GM19023 (cell line): ENCODE measurements at regions not wholly inside any gene's neighbourhood (a gene's known extent, or its start where the extent isn't known, plus 50 kb on each side); places are given as distances from the start of the nearest gene placed in this dataset.

Experiments
- ATAC-seq: cut with Tn5 transposase; IDR thresholded peaks from one replicate; pipeline ENCODE4 v1.9.1; 2021; ENCODE audit warnings: mild to moderate bottlenecking, moderate library complexity; ENCODE audit not compliant: unreplicated experiment

DNA sequence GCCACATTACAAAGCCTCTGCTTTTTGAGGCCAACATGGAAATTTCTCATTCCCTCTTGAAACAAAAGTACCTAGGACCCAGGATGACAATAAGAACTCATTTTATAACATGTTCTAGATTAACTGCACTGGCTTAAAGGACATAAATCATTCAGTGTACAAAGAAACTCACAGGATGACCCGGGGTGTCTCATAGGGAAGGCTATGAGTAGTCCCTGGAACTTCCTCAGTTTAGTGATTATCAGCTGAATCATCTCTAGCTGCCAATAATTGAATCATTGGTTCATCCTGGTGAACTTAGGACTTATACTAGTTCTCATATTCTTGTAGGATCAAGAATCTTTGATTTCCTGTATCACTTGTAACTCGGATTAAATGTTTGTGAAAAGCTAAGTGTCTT, 95.8 kb upstream of the WDR1 start:
- no peak for ATAC-seq

DNA sequence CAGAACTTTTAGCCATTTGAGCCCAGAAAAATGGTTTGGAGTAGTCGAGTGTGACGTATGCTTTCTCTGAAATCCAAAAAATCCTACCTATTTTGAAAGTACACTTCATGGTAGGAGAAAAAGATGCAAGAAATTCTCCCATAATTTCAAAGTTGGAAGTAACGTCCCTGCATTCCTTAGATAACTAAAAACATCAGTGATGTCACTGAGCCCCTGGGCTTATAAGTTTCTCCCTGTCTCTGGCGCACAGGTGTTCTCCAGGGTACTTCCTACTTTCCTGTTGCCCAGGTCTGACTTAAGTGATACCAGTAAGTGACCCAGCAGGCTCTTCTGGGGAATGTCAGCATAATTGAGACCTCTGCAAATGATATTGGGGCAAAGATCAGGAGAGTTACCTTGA, 90.5 kb upstream of the WDR1 start:
- ATAC-seq: no peak

DNA sequence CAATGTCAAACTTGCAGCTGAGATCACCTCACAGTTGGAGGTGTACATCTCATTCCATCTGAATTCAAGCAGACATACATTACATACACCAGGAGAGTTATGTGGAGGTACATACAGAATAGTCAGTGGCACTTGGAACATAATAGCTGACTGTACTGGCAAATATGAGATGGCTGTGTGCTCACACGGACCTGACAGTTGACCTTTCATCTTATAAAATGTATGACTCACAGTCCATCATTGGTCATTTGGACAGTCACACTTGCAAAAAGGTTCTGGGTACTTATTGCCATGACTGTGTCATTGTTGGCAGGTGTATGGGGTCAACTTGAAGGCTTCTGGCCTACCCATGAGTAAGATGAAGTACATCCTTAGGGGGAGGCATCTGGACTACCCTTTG, 88.6 kb upstream of the WDR1 start:
- no peak for ATAC-seq

DNA sequence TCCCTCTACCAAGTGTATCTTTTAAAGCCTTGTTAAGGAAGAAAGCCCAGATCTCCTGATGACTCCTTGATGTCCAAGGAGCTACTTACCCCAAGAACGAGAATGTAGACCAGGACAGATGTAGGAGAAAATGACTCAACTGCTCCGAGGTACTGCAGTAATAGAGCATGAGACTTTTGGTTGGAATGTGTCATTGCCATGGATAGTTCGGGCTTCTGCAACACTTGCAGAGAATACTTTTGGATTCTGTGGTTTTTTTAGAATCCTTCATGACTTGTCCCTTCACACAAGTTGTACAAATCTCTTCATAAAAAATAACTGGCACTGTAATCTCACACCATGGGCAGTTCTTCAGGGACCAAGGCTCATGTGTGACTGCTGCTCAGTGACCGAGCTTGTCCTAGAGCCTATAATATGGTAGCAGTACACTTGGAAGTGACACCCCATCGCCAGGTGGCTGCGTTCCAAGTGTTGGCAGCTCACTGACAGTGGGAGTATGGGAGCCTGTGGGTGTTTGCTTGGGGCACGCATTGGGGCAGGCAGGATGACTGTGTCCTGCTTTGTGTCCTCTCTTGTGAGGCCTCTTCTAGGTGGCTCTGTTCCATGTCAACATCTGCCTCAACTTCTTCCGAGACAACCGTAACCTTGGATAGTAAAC, 87.9 kb upstream of the WDR1 start:
- no peak for ATAC-seq

DNA sequence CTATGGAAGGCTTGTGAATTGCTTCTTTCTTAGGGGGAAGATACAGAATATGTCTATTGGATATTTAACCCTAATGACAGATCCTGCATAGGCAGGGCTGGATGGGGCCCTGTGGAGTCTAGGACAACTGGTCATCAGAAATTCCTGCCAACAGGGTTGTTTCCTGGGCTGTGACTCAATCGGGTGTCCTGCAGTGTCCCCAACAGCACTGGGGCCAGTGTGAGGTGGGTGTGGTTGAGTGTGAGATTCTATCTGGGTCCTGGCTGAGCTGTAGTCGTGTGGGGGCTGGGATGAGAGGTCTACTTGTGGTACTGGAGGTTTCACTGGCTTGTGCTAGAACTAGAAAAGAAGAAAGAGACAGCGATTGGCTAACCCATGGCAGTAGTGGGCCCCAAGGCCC, 87.3 kb upstream of the WDR1 start:
- no peak for ATAC-seq

DNA sequence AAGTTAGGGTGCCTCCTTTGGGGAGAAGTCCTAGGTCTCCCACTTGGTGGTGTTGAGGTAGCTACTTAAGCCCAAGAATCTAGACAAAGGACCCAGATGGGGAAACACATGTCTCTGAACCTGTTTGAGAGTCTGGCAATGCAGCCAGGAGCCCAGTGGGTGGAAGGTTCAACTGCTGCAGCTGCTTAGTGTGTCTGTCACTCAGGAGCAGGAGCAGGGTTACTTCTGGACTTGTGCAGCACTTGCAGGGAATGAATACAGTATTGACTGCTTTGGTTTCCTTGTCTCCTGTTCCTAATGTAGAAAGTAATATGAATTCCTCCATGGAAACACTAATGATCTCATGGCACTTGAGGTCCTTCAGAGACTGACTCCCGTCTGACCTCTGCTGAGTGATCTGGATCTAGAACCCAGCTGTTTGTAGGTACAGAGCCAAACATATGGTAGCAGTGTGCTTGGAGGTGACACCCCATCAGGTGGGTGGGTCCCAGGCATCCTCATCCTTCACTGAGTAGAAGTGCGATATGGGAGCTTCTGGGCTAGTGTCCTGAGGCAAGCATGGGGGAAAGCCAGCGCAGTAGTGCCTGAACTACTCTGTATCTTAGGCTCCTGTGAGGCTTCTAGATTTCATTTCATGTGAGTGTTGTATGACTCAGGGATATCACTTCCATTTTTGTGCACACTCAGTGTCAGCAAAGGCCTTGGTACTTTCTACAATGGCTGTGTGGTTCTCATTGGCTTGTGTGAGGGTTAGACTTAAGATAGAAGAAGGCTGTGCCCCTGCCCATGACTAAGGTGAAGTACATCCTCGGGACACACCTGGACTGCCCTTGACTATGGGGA, 85.0 kb upstream of the WDR1 start:
- ATAC-seq: no peak

DNA sequence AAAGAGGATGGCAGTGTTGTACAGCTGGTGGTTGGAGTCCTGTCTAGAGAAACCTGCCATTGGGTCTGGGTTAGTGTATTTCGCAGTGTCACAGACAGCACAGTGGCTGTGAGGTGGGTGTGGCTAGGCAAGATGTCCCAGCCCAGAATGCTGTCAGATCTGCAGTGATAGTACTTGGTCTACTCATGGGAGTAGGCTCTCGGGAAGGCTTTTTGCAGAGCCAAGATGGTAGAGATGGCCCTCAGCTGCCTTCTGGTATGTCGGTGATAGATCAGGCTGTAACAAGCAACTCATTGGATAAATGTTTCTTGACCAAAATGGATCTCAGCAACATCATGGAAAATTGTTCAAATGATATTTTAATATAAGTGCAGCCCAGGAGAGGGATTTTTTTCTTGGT, 84.3 kb upstream of the WDR1 start:
- ATAC-seq: no peak

DNA sequence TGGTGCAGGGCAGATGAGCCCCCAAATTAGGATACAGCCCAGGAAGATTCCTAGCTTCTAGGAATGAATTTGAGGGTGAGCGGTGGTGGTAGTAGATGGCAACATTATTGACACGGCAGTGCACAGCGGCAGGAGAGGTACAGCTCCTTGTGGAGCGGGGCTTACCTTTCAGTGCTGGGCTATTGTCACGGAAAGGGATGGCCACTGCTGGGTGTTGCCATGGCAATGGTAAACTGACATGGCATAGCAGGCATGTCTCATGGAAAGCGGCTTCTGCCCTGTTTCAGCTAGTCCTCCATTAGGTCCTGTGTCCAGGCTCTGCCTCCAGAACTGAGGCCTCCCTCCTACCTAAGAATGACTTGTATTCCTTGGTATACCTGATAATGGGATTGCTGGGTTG, 81.8 kb upstream of the WDR1 start:
- no peak for ATAC-seq

DNA sequence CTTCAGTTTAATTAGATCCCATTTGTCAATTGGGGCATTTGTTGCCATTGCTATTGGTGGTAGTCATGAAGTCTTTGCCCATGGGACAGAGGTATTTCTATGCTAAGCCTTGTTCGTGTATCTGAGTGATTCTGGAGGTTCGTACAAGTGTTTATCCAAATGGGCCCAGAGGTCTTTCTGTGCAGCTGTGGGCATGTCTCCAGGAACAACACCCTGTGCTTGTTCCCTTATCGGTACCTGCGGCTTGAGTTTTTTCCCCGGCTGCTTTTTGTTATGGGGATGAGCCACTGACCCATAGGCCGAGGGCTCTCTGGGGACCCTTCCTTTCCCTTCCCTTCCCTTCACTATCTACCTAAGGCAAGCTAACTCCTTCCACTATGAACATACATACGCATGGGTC, 81.4 kb upstream of the WDR1 start:
- no peak for ATAC-seq

DNA sequence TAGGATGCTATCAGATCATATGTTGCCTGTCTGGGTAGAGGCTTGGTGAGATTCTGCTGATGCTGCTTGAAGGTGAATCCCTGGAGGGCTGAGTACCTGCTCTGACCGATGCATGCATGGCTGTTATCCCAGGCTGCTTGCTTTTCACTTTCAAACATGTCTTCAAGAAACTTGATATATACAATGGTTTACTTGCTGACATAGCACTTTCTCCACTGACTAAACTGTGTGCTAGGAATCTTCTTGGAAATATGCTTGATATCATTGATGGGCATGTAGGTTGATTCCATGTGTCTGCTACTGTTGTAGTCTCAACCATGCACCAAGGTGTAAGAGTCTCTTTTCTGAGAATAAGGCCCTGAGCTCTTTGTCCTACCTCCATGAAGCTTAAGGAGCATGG, 79.6 kb upstream of the WDR1 start:
- no peak for ATAC-seq

DNA sequence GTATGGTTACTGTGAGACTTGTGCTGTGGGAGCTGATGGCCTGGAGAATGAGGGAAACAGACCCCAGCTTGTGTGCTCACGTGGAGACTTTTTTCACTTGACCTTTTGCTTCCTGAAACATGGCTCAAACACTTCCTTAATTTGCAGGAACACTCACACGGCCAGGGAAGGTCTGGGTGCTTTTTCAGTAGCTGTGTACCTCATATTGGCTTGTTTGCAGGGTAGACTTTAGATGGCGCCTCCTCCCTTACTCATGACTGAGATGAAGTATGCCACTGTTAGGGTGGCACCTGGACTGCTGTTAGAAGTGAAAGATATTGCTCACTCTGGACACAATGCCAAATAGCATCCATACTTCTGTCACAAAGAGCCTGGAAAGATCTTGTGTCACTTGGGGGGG, 75.7 kb upstream of the WDR1 start:
- ATAC-seq: no peak

DNA sequence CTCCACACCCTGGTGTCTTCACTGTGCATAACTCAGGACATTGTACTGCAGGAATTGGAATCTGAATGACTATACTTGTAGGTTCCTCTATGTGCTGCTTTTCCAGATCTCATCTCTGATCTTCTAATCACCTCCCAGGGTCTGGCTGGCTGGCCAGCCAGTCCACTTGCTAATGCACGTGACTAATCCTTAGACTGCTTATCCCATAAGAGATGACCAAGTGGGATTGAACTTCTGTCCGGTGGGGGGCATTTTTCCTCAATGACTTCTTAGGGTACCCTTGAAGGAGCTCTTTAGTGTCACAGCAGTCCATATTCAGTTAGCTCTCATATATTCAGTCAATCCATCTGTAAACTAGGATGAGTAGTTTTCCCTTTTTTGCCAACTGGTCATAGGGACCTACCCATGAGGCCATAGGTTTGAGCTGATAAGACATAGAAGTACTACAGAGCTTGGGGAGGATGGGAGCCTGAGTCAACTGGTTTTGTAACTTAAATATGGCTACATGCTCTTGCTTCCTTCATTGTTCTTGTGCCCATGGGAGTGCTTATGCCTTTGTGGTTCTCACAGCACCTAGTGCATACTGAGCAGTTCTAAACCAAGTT, 71.9 kb upstream of the WDR1 start:
- no peak for ATAC-seq

DNA sequence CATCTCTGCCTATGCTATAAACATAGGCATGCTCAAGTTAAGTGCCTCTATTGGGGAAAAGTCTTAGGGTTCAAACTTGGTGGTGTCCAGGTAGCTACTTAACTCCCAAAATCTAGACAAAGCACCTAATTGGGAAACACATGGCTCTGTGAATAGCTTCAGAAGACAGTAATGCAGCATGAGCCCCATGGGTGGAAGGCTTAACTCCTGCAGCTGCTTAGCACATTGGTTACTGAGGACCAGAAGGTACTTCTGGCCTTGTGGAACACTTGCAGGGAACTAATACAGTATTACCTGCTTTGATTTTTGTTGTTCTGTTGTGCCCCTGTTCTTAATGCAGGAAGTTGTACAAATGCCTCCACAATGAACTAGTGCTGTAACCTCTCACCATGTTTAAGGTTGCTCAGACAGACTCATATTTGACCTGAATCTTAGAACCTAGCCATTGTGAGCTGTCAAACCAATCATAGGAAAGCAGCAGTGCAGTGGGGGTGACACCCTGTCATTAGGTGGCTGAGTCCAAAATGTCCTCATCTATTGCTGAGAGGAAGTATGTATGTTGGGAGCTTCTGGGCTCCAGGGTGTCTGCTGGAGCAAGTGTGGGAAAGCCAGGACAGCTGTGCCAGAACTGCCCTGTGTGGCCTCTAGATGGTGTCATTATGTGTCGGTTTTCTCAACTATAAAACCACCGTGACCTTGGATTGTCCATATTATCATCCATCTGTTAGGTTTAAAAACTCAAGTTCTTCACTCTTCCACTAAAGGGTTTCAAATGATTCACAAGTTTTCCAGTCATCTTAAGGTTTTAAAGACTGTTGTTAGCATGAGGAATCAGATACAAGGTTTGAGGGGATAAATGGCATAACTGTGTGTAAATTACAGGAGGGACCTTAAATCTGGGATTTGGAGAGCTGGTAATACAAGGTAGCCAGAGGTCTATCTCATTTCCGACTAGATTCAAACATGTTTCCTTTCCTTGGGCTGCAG, 69.9 kb upstream of the WDR1 start:
- no peak for ATAC-seq

DNA sequence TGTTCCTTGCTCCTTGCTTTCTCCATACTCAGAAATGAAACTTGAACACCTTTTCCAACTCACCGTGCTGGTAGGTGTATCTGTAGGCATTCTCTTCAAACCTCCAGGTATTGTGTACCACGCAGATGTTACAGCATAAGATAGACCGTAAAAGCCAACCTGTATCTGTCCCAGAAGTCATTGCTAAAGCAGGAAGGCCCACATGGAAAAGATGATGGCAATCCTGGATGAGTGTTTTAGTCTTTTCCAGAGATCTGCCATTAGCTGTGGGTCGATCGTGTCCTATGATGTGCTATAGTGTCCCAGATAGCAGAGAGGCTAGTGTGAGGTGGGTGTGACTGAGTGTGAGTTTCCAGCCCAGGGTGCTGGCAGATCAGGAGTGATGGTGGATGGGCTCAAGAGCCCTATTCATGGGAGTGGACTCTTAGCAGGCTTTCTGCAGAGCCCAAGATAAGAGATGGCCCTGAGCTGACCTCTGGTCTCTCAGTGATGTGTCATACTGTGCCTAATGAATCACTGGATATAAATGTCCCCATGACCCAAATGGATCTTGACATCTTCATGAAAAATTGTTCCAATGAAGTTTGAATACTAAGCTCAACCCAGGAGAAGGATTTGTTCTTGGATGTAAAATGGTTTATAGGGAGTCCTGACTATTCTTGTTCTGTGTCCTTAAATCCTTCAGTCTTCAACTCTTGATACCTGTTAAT, 69.1 kb upstream of the WDR1 start:
- no peak for ATAC-seq

DNA sequence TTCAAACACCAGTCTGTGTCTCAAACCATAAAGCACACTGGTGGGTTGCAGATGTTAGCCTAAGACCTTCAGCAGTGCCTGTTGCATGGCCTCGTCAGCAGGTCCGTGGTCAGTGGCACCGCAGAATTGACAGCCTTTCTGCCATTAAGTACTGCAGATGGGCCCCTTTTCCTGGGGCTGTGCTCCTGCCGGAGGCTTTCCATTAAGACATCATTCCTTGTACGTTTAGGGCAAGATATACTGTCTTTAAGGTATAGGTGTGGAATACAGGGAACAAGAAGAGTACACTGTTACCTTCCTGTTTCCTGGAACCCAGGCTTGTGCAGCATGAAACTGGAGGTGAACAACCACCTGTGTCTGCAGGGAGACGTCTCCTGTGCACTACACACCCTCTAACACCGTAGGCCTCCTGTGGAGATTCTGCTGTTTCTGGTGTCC, 67.9 kb upstream of the WDR1 start:
- no peak for ATAC-seq

DNA sequence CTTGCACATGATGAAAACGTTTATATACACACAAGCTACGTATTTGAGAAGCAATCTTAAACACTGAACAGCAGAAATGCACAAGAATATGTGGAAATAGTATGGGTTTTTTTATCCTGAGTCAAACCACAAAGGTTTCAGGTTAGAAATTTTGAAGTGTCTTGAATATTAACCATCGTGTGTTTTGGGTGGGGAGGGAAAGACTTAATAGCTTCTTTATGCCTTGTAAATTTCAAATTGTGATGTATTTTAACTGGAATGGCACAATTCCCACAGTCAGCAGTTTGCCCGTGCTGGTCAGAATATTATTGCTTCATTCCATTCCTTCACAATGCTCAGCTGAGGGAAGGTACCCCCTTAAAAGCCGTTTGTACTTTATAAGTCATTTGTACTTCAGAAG, 67.4 kb upstream of the WDR1 start:
- no peak for ATAC-seq

DNA sequence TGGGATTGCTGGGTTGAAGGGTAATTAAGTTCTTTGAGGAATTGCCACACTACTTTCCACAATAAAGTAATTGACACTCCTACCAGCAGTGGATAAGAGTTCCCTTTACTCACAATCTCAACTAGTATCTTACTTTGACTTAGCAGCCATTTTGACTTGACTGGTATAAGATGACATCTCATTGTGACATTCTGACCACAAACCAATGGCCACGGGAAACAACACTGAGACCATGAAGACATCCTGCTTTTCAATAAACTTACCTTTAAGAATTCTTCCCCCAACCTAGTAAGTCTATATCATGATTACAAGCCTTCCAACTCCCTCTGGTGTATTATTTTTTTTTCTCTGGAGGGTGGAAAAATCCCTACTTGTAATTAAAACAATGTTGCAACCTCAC, 66.9 kb upstream of the WDR1 start:
- ATAC-seq: no peak

DNA sequence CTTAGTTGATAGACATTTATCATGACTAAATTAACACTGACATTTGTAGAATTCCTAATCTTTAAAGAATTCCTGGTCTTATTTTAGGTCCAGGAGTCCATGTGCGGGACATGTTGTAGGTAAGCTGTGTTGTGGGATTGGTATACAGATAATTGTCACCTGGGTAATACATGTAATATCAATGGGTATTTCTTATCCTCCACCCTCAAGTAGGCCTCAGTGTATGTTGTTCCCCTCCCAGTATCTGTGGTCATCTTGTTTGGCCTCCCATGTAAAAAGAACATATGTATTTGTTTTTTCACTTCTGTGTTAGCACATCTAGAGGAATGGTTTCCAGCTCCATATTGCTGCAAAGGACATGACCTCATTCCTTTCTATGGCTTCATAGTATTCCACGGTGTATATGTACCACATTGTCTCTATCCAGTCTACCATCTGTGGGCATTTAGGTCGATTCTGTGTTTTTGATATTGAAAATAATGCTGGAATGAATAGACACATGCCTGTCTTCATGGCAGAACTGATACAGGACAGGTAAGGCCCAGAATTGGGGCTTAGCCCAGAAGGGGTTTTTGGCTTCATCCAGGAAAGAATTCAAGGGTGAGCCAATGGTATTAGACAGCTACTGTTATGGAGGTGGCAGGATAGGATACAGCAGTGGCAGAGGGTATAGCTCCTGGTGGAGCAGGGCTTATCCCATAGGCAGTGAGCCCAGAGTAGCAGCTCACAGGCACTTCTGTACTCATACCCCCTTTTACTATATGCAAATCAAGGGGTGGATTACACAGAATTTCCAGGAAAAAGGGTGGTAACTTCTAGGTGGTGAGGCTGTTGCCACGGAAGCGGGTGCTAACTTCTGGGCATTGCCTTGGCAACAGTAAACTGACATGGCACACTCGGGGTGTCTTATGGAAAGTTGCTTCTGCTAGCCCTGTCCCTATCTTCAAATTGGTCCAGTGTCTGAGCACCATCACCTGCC, 66.1 kb upstream of the WDR1 start:
- ATAC-seq: no peak

DNA sequence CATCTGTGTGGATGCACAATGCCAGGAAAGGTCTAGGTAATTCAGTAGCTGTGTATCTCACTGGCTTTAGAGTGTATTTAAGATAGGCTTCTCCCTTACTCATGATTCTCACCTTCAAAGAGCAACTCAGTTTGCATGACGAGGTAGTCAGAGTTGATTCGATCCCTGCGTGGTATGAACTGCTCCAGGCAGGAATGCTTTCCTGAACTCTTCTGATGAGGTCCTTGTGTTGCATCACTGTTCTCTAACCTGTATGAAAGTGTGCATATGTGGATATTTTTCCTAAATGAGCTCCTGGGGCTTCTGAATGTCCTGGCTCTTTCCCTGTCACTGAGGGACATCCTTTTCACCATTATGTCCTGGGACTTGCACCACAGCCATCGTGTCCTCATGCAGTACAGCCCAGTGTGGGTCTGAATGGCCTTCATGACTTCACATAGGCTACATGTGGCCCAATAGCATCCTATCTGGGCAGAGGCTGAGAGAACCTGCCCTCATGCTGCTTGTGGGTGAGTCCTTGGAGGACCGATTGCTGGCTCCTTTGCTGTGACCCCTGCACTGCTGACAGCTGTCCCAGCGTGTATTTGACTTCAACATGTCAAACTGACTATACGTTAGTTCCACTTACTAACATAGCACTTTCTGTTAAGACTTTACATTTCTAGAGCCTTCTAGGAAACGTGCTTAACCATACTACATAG, 65.3 kb upstream of the WDR1 start:
- ATAC-seq: no peak
